IPS-NIHi7 (cell line): ENCODE measurements at regions not wholly inside any gene's neighbourhood (a gene's known extent, or its start where the extent isn't known, plus 50 kb on each side); places are given as distances from the start of the nearest gene placed in this dataset.
A peak's percentile ranks its signal among the peaks of the same experiment; 100 is the strongest.

Experiments
- DNase-seq: peaks from one replicate; pipeline ENCODE4 v3.0.0; 2012; ENCODE audit warnings: mixed read lengths; ENCODE audit errors: extremely low spot score

- no peak for DNase-seq
Measured at GRCh38 chr20:48276021-48276342, 490.7 kb upstream of the SULF2 start.

- peak; percentile 54 for DNase-seq
Measured at GRCh38 chr20:48275286-48276020, 490.2 kb upstream of the SULF2 start.

- DNase-seq, result no peak
Measured at GRCh38 chr20:48273843-48274242, 488.6 kb upstream of the SULF2 start.

GRCh38 chr20:48270885-48271284, 485.6 kb upstream of the SULF2 start:
- no peak for DNase-seq

GRCh38 chr20:48267860-48268633, 482.8 kb upstream of the SULF2 start:
- no peak for DNase-seq

- DNase-seq, result no peak
Measured at GRCh38 chr20:48266571-48266970, 481.3 kb upstream of the SULF2 start.

GRCh38 chr20:48265791-48266190, 480.5 kb upstream of the SULF2 start:
- no peak for DNase-seq

- DNase-seq, result no peak
Measured at GRCh38 chr20:48262955-48263354, 477.7 kb upstream of the SULF2 start.

- no peak for DNase-seq
Measured at GRCh38 chr20:48262466-48262865, 477.2 kb upstream of the SULF2 start.

GRCh38 chr20:48261398-48261910, 476.2 kb upstream of the SULF2 start:
- DNase-seq, result no peak

- no peak for DNase-seq
Measured at GRCh38 chr20:48260129-48260756, 475.0 kb upstream of the SULF2 start.

GRCh38 chr20:48259456-48259855, 474.2 kb upstream of the SULF2 start:
- DNase-seq, result no peak

GRCh38 chr20:48257833-48258232, 472.6 kb upstream of the SULF2 start:
- DNase-seq, result no peak

GRCh38 chr20:48247961-48248360, 462.7 kb upstream of the SULF2 start:
- DNase-seq, result no peak

GRCh38 chr20:48246061-48246790, 460.9 kb upstream of the SULF2 start:
- no peak for DNase-seq

GRCh38 chr20:48242623-48243022, 457.3 kb upstream of the SULF2 start:
- no peak for DNase-seq

- no peak for DNase-seq
Measured at GRCh38 chr20:48241482-48241881, 456.2 kb upstream of the SULF2 start.

- no peak for DNase-seq
Measured at GRCh38 chr20:48238781-48239180, 453.5 kb upstream of the SULF2 start.

- no peak for DNase-seq
Measured at GRCh38 chr20:48238326-48238725, 453.0 kb upstream of the SULF2 start.

- no peak for DNase-seq
Measured at GRCh38 chr20:48236000-48236970, 451.0 kb upstream of the SULF2 start.

GRCh38 chr20:48234951-48235350, 449.7 kb upstream of the SULF2 start:
- DNase-seq, result no peak
